ENCODE measurements at regions not wholly inside any gene's neighbourhood (a gene's known extent, or its start where the extent isn't known, plus 50 kb on each side); places are given as distances from the start of the nearest gene placed in this dataset.

GRCh38 chr10:120069700-120070099, 177.2 kb downstream of the SEC23IP start:
- H3K27me3 ChIP-seq, result peaks cover 0 to 11% (median 6%) of the 10 kb centered on the region in 7 donors
- H3K4me3 ChIP-seq, result no peak overlapping the region
- no peaks in the 10 kb centered on the region for H3K4me1 ChIP-seq
- no peak overlapping the region for H3K27ac ChIP-seq
- ATAC-seq (no peak), DNase-seq (no peak)
- WGBS, 2 donors, result 49 to 51% methylated on average over 3 of the region's 3 CpGs
- H3K36me3 ChIP-seq, result no peaks in the 10 kb centered on the region
- intact Hi-C loops (cut with DNase I), result no loop called here
- peaks cover 0 to 20% (median 0%) of the 10 kb centered on the region in 11 donors for H3K9me3 ChIP-seq
- no peak for TF ChIP-seq CTCF (IDR thresholded peaks at IDR 0.05)

- peaks cover 0 to 27% (median 6%) of the 10 kb centered on the region in 7 donors for H3K27me3 ChIP-seq
- ATAC-seq, result no peak
- no peak for DNase-seq
- intact Hi-C loops (cut with DNase I), result no loop called here
- H3K36me3 ChIP-seq, result no peaks in the 10 kb centered on the region
- WGBS, 2 donors, result 81 to 84% methylated on average over 5 of the region's 5 CpGs
- H3K27ac ChIP-seq, result no peak overlapping the region
- H3K4me3 ChIP-seq, result no peak overlapping the region
- no peak for TF ChIP-seq CTCF (IDR thresholded peaks at IDR 0.05)
- H3K4me1 ChIP-seq, result no peaks in the 10 kb centered on the region
- H3K9me3 ChIP-seq, result peaks cover 0 to 17% (median 0%) of the 10 kb centered on the region in 11 donors
Observed at GRCh38 chr10:120075349-120075748, 182.8 kb downstream of the SEC23IP start.

- H3K27me3 ChIP-seq, result peaks cover 0 to 23% (median 0%) of the 10 kb centered on the region in 7 donors
- DNase-seq, result no peak
- H3K27ac ChIP-seq, result no peak overlapping the region
- TF ChIP-seq CTCF (IDR thresholded peaks at IDR 0.05), result no peak
- WGBS, 2 donors, result 60 to 71% methylated on average over 11 of the region's 11 CpGs
- no peak overlapping the region for H3K4me3 ChIP-seq
- ATAC-seq, result no peak
- intact Hi-C loops (cut with DNase I), result no loop called here
- H3K36me3 ChIP-seq, result no peaks in the 10 kb centered on the region
- H3K9me3 ChIP-seq, result peaks cover 0 to 17% (median 0%) of the 10 kb centered on the region in 11 donors
- H3K4me1 ChIP-seq, result no peaks in the 10 kb centered on the region
Observed at GRCh38 chr10:120076996-120077706, 184.6 kb downstream of the SEC23IP start.

- H3K27ac ChIP-seq, result no peak overlapping the region
- intact Hi-C loops (cut with DNase I), result no loop called here
- TF ChIP-seq CTCF (IDR thresholded peaks at IDR 0.05), result no peak
- H3K4me1 ChIP-seq, result no peaks in the 10 kb centered on the region
- WGBS, 2 donors, result 48 to 58% methylated on average over 14 of the region's 14 CpGs
- H3K4me3 ChIP-seq, result no peak overlapping the region
- no peaks in the 10 kb centered on the region for H3K36me3 ChIP-seq
- DNase-seq (no peak), ATAC-seq (no peak)
- peaks cover 0 to 23% (median 0%) of the 10 kb centered on the region in 7 donors for H3K27me3 ChIP-seq
- peaks cover 0 to 10% (median 0%) of the 10 kb centered on the region in 11 donors for H3K9me3 ChIP-seq
Observed at GRCh38 chr10:120077707-120078492, 185.4 kb downstream of the SEC23IP start.
